Tibial nerve (tissue), 4 donors: ENCODE measurements at regions not wholly inside any gene's neighbourhood (a gene's known extent, or its start where the extent isn't known, plus 50 kb on each side); places are given as distances from the start of the nearest gene placed in this dataset.

Source experiments
- DNase-seq, 2 donors: peaks; one replicate each; pipeline ENCODE4 v3.0.0-alpha.2; 2019; ENCODE audit warnings: low spot score in 2 of 2
- H3K27ac ChIP-seq, 4 donors: fragments of 200-600 bp; sonication (generic) in 3 of 4; one replicate each; pipeline ENCODE4 v1.5.1; 2017 to 2019; ENCODE audit warnings: mild to moderate bottlenecking in 1 of 4
- H3K27me3 ChIP-seq, 2 donors: fragments of 200-600 bp; sonication (generic) in 1 of 2; one replicate each; pipeline versions ENCODE4 v1.5.1 to v1.6.0; 2017 to 2019
- H3K36me3 ChIP-seq, 3 donors: fragments of 200-600 bp; sonication (generic); one replicate each; pipeline ENCODE4 v1.5.1; 2018 to 2019
- H3K4me1 ChIP-seq, 4 donors: fragments of 200-600 bp; sonication (generic) in 3 of 4; one replicate each; pipeline ENCODE4 v1.5.1; 2017 to 2019
- H3K4me3 ChIP-seq, 4 donors: fragments of 200-600 bp; sonication (generic) in 3 of 4; one replicate each; pipeline ENCODE4 v1.5.1; 2017 to 2019; ENCODE audit warnings: mild to moderate bottlenecking in 1 of 4, moderate library complexity in 1 of 4
- H3K9me3 ChIP-seq, 4 donors: fragments of 200-600 bp; sonication (generic) in 3 of 4; one replicate each; pipeline ENCODE4 v1.5.1; 2017 to 2019
- CTCF ChIP-seq, 5 experiments: fragments of 200-600 bp in 3 of 5; fragments of 450-650 bp in 2 of 5; sonication (generic) in 3 of 5; IDR thresholded peaks; one replicate each; pipeline ENCODE4 v1.5.1; 2016 to 2019; ENCODE audit warnings: antibody characterized with exemption in 5 of 5, mild to moderate bottlenecking in 3 of 5, moderate library complexity in 2 of 5
- EP300 ChIP-seq, 2 donors: sonication (generic); formaldehyde crosslinking; IDR thresholded peaks; one replicate each; pipeline ENCODE4 v1.6.1; 2017; ENCODE audit warnings: antibody characterized with exemption in 2 of 2, mild to moderate bottlenecking in 1 of 2
- POLR2A ChIP-seq, 2 donors: fragments of 450-650 bp; IDR thresholded peaks; one replicate each; pipeline ENCODE4 v1.6.1; 2017; ENCODE audit warnings: antibody characterized with exemption in 2 of 2, mild to moderate bottlenecking in 2 of 2, moderate library complexity in 2 of 2
- WGBS, 2 donors: methylation state at CpG; one replicate each; pipeline ENCODE4 v1.1.5; 2018; 5-methylcytosine and 5-hydroxymethylcytosine counted together

- Histone ChIP-seq H3K36me3 (no peaks in the 10 kb centered on the region), H3K27ac (no peak overlapping the region), H3K4me3 (no peak overlapping the region), H3K4me1 (no peaks in the 10 kb centered on the region), H3K9me3 (no peaks in the 10 kb centered on the region), H3K27me3 (no peaks in the 10 kb centered on the region)
- no peak for TF ChIP-seq CTCF (IDR thresholded peaks at IDR 0.05)
- no peak for TF ChIP-seq POLR2A (IDR thresholded peaks at IDR 0.05)
- no peak for TF ChIP-seq EP300 (IDR thresholded peaks at IDR 0.05)
- WGBS, 2 donors: 52 to 57% methylated on average over 2 of the region's 2 CpGs
- DNase-seq: no peak
These were observed 411.7 kb downstream of the FGF9 start for GRCh38 chr13:22082437-22083100.

GRCh38 chr13:22085001-22085400 is 414.1 kb downstream of the FGF9 start:
- Histone ChIP-seq H3K36me3 (no peaks in the 10 kb centered on the region), H3K9me3 (no peaks in the 10 kb centered on the region), H3K4me3 (no peak overlapping the region), H3K27ac (no peak overlapping the region), H3K27me3 (no peaks in the 10 kb centered on the region), H3K4me1 (no peaks in the 10 kb centered on the region)
- TF ChIP-seq CTCF (IDR thresholded peaks at IDR 0.05) (no peak), POLR2A (IDR thresholded peaks at IDR 0.05) (no peak), EP300 (IDR thresholded peaks at IDR 0.05) (no peak)
- WGBS, 2 donors: 78 to 82% methylated on average over 2 of the region's 2 CpGs
- DNase-seq: no peak

- Histone ChIP-seq H3K27me3 (no peaks in the 10 kb centered on the region), H3K4me1 (peaks cover 0 to 2% (median 0%) of the 10 kb centered on the region in 4 donors), H3K9me3 (no peaks in the 10 kb centered on the region), H3K36me3 (no peaks in the 10 kb centered on the region), H3K27ac (no peak overlapping the region), H3K4me3 (no peak overlapping the region)
- 58 to 64% methylated on average over 10 of the region's 10 CpGs for WGBS, 2 donors
- DNase-seq: no peak
- no peak for TF ChIP-seq CTCF (IDR thresholded peaks at IDR 0.05)
- no peak for TF ChIP-seq EP300 (IDR thresholded peaks at IDR 0.05)
- no peak for TF ChIP-seq POLR2A (IDR thresholded peaks at IDR 0.05)
These were observed 415.9 kb downstream of the FGF9 start for GRCh38 chr13:22086597-22087330.

GRCh38 chr13:22090106-22090505 is 419.2 kb downstream of the FGF9 start:
- no peaks in the 10 kb centered on the region for H3K27me3 ChIP-seq
- H3K27ac ChIP-seq: no peak overlapping the region
- no peak for DNase-seq
- WGBS, 2 donors: 74 to 76% methylated on average over 4 of the region's 4 CpGs
- no peaks in the 10 kb centered on the region for H3K36me3 ChIP-seq
- H3K4me1 ChIP-seq: peaks cover 0 to 6% (median 0%) of the 10 kb centered on the region in 4 donors
- H3K9me3 ChIP-seq: no peaks in the 10 kb centered on the region
- H3K4me3 ChIP-seq: no peak overlapping the region
- no peak for TF ChIP-seq POLR2A (IDR thresholded peaks at IDR 0.05)
- no peak for TF ChIP-seq CTCF (IDR thresholded peaks at IDR 0.05)
- no peak for TF ChIP-seq EP300 (IDR thresholded peaks at IDR 0.05)
